HG03060 (cell line): ENCODE measurements at regions not wholly inside any gene's neighbourhood (a gene's known extent, or its start where the extent isn't known, plus 50 kb on each side); places are given as distances from the start of the nearest gene placed in this dataset.
A peak's percentile ranks its signal among the peaks of the same experiment; 100 is the strongest.

Experiments used
- ATAC-seq: cut with Tn5 transposase; IDR thresholded peaks from one replicate; pipeline ENCODE4 v1.9.1; 2021; ENCODE audit warnings: low read depth, moderate number of reproducible peaks; ENCODE audit not compliant: unreplicated experiment

DNA sequence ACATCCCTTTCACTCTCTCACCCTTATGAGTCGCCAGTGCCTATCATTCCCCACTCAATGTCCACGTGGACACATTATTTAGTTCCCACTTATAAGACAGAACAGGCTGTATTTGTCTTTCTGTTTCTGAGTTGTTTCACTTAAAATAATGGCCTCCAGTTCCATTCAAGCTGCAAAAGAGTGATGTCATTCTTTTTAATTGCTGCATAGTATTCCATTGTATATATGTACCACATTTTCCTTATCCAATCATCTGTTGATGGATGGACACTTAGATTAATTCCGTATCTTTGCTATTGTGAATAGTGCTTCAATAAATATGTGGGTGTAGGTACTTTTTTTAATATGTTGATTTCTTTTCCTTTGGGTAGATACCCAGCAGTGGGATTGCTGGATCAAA lies 79.1 kb downstream of the ZNF365 start:
- ATAC-seq, result no peak

DNA sequence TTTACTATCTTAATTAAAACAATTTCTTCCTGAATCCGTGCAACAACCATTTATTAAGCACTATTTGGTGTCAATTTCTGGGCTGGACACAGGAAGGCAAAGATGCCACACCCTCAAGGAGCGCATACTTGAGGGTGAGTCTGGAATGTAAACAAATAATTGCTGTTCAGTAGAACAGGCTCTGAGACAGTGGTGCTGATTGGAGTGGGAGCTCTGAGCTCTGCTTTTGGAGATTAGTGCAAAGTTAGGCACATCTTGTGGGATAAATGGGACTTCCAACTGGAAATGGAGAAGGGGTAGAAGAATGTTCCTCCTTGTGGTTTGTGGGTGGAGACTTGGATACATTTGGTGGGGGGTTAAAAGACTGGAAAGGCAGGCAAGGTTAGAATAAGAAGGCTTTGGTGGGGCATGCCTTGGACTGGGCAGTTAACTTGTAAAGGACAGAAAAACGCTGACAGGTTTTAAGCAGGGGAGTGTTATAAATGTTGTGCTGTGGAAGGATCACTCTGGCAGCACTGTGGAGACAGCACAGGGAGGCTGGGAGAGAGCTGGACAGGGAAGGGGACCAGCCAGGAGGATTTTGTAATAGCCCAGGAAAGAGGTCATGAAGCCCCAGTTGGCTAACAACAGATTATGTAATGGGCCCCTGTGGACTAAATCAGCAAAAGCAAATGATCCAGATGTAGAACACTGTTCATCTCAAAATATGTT lies 80.7 kb downstream of the ZNF365 start:
- ATAC-seq, result no peak

DNA sequence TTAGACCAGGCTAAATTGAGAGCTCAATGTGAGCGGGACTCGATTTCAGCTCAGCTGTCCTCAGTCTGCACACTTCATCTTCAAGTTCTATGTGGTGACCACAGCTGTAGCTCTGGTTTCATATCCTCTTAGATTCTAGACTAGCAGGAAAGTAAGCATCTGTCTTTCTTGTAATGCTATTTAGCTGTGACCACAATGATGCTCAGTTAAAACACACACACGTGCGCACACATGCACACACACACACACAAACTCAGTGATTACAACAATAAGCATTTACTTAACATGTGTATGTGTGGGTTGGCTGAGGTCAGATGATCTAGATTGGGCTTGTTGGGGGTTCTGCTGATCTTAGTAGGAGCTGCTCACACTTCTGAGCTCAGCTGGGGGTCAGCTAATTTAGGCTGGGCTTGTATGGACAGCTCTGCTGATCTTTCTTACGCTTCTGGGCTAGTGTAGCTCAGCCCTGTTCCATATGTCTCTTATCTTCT lies 82.5 kb downstream of the ZNF365 start:
- peak; percentile 99 for ATAC-seq

DNA sequence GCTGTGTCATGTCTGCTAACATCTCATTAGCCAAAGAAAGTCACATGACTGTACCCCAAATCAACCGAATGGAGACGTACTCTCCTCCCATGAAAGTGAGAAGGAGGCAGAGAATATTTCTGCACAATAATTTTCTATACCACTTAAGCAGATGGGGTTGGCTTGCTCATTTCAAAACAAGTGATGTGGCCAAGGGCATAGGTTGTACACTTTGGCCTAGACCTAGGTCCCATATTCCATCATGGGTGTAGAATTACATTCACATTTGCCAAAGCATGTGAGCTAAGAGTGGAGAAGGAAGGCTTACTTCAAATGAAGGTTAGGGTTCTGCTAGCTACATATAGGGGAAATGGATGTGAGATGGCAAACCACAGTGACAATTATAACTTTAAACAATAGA lies 83.0 kb downstream of the ZNF365 start:
- ATAC-seq, result peak; percentile 3

GRCh38 chr10:62457598-62457997 lies 83.4 kb downstream of the ZNF365 start:
- no peak for ATAC-seq

DNA sequence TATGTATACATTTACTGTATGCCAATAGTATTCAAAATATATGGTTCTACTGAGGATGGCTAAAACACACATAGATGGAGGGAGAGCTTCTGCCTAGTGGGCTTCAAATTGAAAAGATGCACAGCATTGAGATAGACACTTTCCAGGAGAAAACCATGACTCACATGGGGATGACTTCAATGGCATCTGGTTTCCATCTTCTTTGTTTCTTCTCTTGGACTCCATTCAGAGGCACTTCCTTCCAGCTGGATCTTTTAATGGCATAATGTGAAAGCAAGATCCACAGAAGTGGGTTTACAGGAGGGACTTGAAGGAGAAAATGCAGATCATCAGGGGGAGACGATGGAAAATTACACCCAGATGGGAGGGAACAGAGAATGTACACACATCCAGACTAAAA lies 84.9 kb downstream of the ZNF365 start:
- ATAC-seq, result no peak

GRCh38 chr10:62459500-62459899 lies 85.3 kb downstream of the ZNF365 start:
- ATAC-seq, result no peak

DNA sequence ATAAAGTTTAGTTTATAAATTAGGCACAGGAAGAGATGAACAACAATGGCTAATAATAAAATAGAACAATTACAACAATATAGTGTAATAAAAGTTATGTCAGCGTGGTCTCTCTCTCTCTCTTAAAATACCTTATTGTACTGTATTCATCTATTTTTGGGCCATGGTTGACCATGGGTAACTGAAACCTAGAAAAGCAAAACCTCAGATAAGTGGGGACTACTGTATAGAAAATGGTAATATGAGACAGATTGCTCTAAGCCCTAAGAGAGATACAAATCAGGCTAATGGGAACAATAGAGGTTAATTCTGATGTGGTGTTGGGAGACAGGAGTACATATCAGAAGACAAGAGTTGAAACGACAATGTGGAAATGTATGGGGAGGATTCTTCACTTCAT lies 86.2 kb downstream of the ZNF365 start:
- no peak for ATAC-seq

GRCh38 chr10:62461120-62461519 lies 87.0 kb downstream of the ZNF365 start:
- no peak for ATAC-seq

DNA sequence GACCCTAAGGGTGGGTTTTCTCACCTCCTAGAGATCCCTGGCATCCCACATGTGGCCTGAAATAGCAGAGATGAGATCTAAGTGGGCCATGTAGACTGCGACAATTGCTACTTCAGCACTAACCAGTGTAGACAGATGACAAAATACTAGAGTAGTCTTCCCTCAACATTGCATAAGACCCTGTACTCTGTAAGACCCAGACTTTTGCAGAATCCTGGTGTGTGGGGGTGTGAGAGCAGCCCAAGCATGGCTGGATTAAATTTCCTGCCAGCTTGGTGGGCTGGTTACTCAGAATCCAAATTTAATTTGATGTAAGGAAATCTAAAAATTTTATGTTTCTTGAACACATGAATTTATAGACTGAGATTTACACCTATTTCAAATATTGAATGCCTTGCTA lies 88.3 kb downstream of the ZNF365 start:
- ATAC-seq, result no peak

DNA sequence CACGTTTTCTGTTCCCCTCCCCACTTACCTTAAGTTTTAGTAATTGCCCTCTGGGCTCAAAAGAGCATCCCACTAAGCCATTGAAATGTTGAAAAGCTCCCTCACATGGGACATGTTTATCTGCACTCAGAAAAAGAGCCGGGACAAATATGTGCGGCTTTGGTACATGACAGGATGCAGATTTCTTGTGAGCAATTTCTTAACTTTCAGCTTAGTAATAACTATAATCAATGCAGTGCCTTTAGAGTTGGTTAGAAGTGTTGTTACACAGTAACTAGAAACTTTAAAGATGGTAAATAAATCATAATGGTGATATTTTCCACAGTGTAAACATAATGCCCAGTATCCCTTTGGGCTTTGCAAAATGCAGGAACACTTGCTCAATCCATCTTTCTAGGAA lies 89.2 kb downstream of the ZNF365 start:
- ATAC-seq, result no peak

GRCh38 chr10:62464308-62464707 lies 90.1 kb downstream of the ZNF365 start:
- no peak for ATAC-seq

DNA sequence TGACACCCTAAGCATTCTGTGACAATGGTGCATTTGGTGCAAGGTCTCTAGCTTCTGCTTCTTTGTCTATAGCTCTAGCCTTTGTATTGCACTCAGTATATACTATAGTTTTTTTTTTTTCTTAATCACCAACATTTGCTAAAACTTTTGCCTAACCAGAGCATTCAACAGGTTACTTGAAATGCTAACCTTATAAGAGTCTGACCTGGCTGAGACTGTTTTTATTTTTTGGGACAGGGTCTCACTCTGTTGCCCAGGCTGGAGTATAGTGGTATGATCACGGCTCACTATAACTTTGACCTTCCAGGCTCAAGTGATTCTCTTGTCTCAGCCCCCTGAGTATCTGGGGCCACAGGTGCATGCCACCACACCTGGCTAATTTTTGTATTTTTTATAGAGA lies 92.4 kb downstream of the ZNF365 start:
- no peak for ATAC-seq

- ATAC-seq, result no peak
Observed at GRCh38 chr10:62467527-62467926, 93.4 kb downstream of the ZNF365 start.

DNA sequence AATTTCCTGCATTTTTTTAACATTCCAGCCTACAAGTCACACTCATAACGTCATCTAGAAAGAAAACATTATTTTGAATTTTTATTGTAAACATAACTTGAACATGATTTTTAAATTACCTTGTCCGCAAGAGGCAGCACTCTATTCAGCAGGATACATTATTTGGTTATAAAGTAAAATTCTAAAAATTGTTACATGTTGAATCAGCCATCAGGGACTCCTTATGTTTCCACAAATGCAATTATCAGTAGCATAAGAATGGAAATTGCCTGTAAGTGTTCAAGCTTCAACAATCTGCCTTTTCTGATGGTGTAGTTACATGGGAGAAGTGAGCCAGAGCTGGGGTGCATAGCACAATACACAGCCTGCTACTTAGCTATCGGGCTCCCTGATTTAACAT lies 97.5 kb downstream of the ZNF365 start:
- no peak for ATAC-seq

- no peak for ATAC-seq
Observed at GRCh38 chr10:62473241-62473640, 99.1 kb downstream of the ZNF365 start.

GRCh38 chr10:62475551-62475950 lies 101.4 kb downstream of the ZNF365 start:
- ATAC-seq, result no peak

GRCh38 chr10:62479523-62479922 lies 105.4 kb downstream of the ZNF365 start:
- ATAC-seq, result no peak

GRCh38 chr10:62480196-62480595 lies 106.0 kb downstream of the ZNF365 start:
- no peak for ATAC-seq

- ATAC-seq, result no peak
Observed at GRCh38 chr10:62482581-62482980, 108.4 kb downstream of the ZNF365 start.

DNA sequence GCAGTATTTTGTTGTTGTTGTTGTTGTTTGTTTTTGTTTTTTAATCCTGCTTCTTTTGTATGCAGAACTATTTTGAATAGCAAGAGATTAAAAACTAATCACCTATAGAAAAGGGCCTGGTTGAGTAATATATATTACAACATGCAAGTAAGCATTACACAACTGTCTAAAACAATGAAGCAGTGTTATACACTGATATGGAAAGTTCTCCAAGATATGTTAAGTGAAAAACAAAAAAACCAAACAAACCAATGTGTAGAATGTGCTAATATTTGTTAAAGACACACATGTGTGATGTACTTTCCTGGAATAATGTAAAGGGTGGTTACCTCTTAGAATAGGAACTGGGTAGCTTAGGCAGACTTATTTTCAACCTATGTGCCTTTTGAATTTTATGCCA lies 117.4 kb downstream of the ZNF365 start:
- ATAC-seq, result no peak

GRCh38 chr10:62492012-62492869 lies 118.1 kb downstream of the ZNF365 start:
- no peak for ATAC-seq
